Stomach (tissue), 4 donors: ENCODE measurements at regions not wholly inside any gene's neighbourhood (a gene's known extent, or its start where the extent isn't known, plus 50 kb on each side); places are given as distances from the start of the nearest gene placed in this dataset.

ENCODE experiments used
- CTCF ChIP-seq, 7 experiments: fragments of 450-650 bp in 4 of 7; fragments of 200-600 bp in 3 of 7; sonication (generic) in 3 of 7; IDR thresholded peaks; one replicate each; pipeline ENCODE4 v1.5.1; 2016 to 2019; ENCODE audit warnings: antibody characterized with exemption in 7 of 7, control low read depth in 2 of 7, mild to moderate bottlenecking in 1 of 7
- POLR2A ChIP-seq, 4 donors: fragments of 450-650 bp; IDR thresholded peaks; one replicate each; pipeline ENCODE4 v1.6.1; 2016; ENCODE audit warnings: antibody characterized with exemption in 4 of 4, control low read depth in 2 of 4, mild to moderate bottlenecking in 1 of 4, moderate library complexity in 1 of 4

- TF ChIP-seq POLR2A (IDR thresholded peaks at IDR 0.05), result no peak
- no peak for TF ChIP-seq CTCF (IDR thresholded peaks at IDR 0.05)
Measured at GRCh38 chr7:63042730-63043511, 955.7 kb upstream of the ZNF722 start.
